GM21576 (cell line): ENCODE measurements at regions not wholly inside any gene's neighbourhood (a gene's known extent, or its start where the extent isn't known, plus 50 kb on each side); places are given as distances from the start of the nearest gene placed in this dataset.
"Not testable (repeated sequence)": the region's sequence is repeated elsewhere in the genome, so short reads cannot be mapped to it uniquely, and the experiment has no call there.

Source experiments
- ATAC-seq: cut with Tn5 transposase; IDR thresholded peaks from one replicate; pipeline ENCODE4 v1.9.1; 2021; ENCODE audit warnings: mild to moderate bottlenecking, moderate library complexity; ENCODE audit not compliant: unreplicated experiment

GRCh38 chr9:28409919-28410318, 836.6 kb upstream of the C9orf72 start:
- ATAC-seq = no peak

GRCh38 chr9:28410411-28410810, 837.1 kb upstream of the C9orf72 start:
- no peak for ATAC-seq

GRCh38 chr9:28413471-28413870, 840.2 kb upstream of the C9orf72 start:
- ATAC-seq = no peak

GRCh38 chr9:28423255-28423654, 850.0 kb upstream of the C9orf72 start:
- ATAC-seq = no peak

GRCh38 chr9:28435456-28435855, 862.2 kb upstream of the C9orf72 start:
- no peak for ATAC-seq

GRCh38 chr9:28439688-28440087, 866.4 kb upstream of the C9orf72 start:
- no peak for ATAC-seq

GRCh38 chr9:28443461-28443860, 870.2 kb upstream of the C9orf72 start:
- no peak for ATAC-seq

- ATAC-seq = no peak
Measured at GRCh38 chr9:28444637-28445036, 871.4 kb upstream of the C9orf72 start.

GRCh38 chr9:28445211-28445610, 871.9 kb upstream of the C9orf72 start:
- ATAC-seq = no peak

GRCh38 chr9:28453918-28454317, 880.6 kb upstream of the C9orf72 start:
- no peak for ATAC-seq

- ATAC-seq = no peak
Measured at GRCh38 chr9:28456861-28457260, 883.6 kb upstream of the C9orf72 start.

GRCh38 chr9:28464481-28465216, 891.4 kb upstream of the C9orf72 start:
- no peak for ATAC-seq

GRCh38 chr9:28471261-28471660, 898.0 kb upstream of the C9orf72 start:
- ATAC-seq = no peak

- no peak for ATAC-seq
Measured at GRCh38 chr9:28487561-28487960, 914.3 kb upstream of the C9orf72 start.

GRCh38 chr9:28491121-28491520, 917.8 kb upstream of the C9orf72 start:
- no peak for ATAC-seq

GRCh38 chr9:28498168-28498567, 924.9 kb upstream of the C9orf72 start:
- not testable (repeated sequence) for ATAC-seq

GRCh38 chr9:28502189-28502588, 928.9 kb upstream of the C9orf72 start:
- ATAC-seq = no peak

GRCh38 chr9:28502741-28503140, 929.5 kb upstream of the C9orf72 start:
- ATAC-seq = no peak

GRCh38 chr9:28503573-28503972, 930.3 kb upstream of the C9orf72 start:
- ATAC-seq = no peak

GRCh38 chr9:28518439-28518838, 945.2 kb upstream of the C9orf72 start:
- no peak for ATAC-seq

GRCh38 chr9:28524309-28524708, 951.0 kb upstream of the C9orf72 start:
- ATAC-seq = not testable (repeated sequence)

- no peak for ATAC-seq
Measured at GRCh38 chr9:28528049-28528448, 954.8 kb upstream of the C9orf72 start.

- ATAC-seq = no peak
Measured at GRCh38 chr9:28538132-28538531, 964.9 kb upstream of the C9orf72 start.
